HUDEP-2 (cell line): ENCODE measurements at regions not wholly inside any gene's neighbourhood (a gene's known extent, or its start where the extent isn't known, plus 50 kb on each side); places are given as distances from the start of the nearest gene placed in this dataset.

Source experiments
- DNase-seq, 76 experiments: peaks; one replicate each; lab custom pipeline; 2025; ENCODE audit not compliant: unreplicated experiment in 76 of 76; lab: John Stamatoyannopoulos, UW

DNA sequence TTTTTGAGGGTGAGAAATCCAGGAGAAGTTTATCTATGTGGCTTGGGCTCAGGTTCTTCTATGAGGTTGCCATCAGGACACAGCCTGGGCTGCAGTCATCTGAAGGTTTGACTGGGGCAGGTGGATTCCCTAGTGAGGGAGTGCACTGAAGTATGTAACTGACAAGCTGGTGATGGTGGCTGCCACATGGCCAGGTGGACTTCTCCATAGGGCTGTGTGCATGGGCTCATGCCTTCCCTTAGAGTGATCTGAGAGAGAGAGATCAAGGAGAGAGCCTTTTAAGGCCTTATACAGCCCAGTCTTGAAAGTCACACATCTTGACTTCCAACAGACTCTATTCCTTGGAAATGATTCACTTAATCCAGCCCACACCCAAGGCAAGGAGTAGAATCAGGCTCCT, 266.6 kb upstream of the PITRM1 start:
- no peak for DNase-seq

- no peak for DNase-seq
Measured at GRCh38 chr10:3438606-3439005, 266.0 kb upstream of the PITRM1 start.

GRCh38 chr10:3435671-3436070, 263.1 kb upstream of the PITRM1 start:
- no peak for DNase-seq

- no peak for DNase-seq
Measured at GRCh38 chr10:3433988-3434387, 261.4 kb upstream of the PITRM1 start.

GRCh38 chr10:3433131-3433530, 260.5 kb upstream of the PITRM1 start:
- DNase-seq = no peak

DNA sequence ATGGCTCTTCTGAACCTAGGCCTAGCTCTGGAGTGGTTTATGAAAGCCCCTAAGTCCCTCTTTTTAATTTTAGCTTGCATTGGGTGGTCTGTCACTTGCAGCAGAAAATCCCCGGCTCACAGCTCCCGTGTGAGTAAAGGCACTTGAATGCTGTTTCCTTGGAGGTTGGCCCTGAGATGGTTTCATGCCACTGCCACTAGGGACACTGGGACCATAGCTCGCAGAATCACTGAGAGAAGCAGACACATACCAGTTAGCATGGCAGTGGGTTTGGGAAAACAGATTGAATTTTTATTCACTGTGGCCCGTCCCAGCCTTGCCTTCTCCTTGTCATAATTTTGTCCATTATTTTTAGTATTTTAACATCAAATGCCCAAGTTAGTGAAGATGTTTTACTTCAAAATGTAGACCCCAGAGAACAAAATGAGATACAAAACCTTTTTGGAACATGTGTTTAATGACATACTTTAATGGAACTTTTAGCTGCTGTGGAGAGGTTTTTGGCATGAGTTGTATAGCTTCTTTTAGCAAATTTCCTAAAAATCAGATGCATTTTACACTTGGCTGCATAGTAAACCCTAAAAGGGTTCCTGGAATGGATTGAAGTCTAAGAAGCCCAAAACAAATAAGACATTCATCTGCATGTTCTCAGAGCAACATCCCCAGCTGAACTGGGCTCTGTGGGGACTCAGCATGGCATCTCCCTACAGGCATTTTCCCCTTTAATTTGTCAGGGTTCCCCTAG, 259.7 kb upstream of the PITRM1 start:
- DNase-seq = no peak

DNA sequence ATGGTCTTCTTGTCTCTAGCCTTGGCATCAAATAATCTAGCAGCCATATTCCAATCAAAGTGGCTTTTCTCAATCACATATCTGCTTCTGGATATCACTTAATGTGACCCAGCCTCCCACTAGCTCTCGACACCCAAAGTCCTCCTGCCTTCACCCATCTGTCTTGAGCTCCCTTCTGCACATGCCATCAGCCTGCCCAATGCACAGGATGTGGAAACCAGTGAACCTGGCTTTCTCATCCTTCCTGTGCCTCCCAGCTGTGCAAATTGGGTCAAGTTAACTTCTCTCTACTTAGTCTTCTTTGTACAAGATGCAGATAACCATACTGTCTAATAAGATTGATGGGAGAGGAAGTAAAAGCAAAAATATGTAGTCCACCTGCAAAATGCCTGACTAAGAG, 257.9 kb upstream of the PITRM1 start:
- no peak for DNase-seq

DNA sequence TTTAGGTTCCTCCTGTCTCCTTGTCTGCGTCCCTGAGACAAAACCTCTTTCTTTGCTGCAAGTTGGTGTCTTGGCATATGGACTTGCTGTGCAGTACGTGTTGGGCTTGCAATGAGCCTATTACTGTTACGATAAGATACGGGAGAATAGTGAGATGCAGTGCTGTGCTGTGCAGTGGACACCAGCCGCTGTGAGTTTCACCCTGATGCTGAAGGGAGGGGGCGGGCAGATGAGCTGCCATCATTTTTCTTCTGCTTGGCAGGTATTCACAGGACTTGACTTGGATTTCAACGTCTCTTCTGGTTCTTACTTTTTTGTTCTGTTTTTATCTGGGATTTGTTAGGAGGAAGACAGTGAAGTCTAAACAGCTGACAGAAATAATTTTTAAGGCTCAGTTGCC, 257.1 kb upstream of the PITRM1 start:
- DNase-seq = no peak

- no peak for DNase-seq
Measured at GRCh38 chr10:3428826-3429225, 256.2 kb upstream of the PITRM1 start.

GRCh38 chr10:3427950-3428354, 255.4 kb upstream of the PITRM1 start:
- no peak for DNase-seq

DNA sequence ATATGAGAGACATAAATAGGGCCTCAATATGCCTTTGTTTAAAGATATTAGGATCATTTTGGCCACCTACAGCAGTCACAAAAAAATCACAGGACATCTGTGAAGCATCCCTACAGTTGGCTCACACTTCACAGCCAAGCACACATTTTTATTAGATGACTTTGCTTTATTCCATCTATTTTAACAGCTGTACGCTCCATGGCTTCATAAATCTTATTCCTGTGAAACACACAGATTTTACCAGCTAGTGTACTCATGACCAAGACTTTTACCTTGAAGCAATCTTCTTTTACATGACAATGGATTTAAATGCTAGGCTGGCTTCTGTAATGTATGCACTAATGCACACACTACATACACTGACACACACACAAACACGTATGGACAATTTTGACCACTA, 254.8 kb upstream of the PITRM1 start:
- no peak for DNase-seq

GRCh38 chr10:3426190-3426845, 253.7 kb upstream of the PITRM1 start:
- DNase-seq = no peak

DNA sequence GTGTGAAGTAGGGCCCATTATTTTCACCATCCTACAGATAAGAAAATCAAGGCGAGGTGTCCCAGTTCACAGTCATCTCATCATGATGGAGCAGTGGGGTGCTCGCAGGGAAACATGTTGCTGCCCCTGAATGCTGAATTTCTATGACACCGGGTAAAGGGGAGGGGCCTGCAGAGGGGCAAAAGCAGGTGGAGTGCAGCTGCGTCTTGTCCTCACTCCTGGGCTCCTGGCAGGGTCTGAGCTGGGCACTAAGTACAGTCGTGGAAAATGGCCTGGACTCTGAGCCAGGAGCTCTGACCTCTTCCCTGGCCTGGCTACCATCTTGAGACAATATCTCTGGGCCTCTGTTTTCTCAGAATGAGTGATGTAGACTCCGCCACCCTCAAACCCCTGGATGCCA, 253.1 kb upstream of the PITRM1 start:
- DNase-seq = no peak

- no peak for DNase-seq
Measured at GRCh38 chr10:3425261-3425660, 252.7 kb upstream of the PITRM1 start.

- no peak for DNase-seq
Measured at GRCh38 chr10:3424111-3424851, 251.7 kb upstream of the PITRM1 start.

DNA sequence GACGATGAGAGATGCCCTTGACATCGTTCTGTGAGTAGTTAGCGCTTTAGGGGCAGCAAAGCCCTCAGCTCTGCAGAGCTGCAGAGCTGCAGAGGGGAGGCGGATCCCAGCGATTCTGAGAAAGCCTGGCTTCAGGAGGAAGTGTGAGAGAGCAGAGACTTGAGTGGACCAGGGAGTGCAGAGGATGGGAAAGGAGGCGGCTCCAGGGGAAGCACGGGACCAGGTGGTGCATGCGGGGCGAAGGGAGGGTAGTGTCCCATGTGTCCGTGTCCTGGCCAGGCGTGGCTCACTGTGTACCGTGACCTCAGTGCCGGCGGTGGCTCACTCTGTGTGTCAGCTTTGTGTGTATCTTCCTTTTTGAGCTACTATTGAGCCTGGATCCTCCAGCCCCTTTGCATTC, 250.8 kb upstream of the PITRM1 start:
- no peak for DNase-seq

DNA sequence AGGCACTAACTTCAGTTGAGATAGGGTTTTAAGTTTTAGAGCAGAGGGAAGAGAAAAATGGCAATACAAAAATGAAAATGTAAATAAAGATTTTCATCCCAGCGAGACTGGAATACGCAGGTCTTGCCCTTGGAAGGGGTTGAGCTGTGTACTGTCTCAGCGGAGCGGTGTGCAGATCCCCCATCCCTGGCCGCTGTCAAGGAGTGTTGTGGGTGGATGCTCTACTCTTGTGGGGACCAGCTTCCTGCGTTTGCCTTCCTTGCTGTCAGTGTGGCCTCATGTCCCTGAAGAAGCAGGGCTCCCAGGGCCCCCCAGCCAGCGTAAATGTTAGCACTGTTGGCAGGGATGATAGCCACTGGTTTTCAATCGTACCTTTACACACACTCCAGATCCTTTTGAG, 249.7 kb upstream of the PITRM1 start:
- DNase-seq = no peak

DNA sequence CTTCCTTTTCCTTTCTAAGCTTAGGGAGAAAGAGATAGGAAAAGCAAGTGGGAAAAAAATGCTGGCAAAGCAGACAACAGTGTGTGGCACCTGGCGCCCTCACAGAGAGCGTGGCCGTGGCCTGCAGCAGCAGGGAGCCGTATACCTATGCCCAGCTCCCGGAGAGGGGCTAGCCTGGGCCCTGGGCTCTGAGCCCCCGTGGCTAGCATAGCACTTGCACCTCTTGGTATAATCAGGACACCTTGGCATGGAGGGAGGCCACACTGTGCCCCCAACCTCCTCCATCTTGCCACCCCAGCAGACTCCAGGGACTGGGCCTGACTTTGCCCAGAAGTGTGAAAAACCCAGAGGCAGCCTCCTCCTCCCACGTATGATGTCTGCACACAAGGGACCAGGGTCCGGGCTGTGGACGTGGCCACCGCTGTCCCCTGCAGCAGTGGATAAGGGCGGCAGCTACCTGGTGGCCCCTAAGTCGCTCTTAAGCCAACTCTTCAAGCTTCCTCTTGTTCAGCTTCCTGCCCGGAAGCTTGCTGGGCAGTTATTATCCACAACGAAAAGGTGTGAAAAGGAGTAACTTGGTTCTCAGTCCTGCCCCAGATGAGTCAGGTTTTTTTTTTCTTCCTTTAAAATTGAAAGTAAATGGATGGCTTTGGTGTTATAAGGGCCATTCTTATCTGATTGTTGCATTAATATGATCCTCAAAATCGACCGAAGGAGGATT, 249.1 kb upstream of the PITRM1 start:
- no peak for DNase-seq

DNA sequence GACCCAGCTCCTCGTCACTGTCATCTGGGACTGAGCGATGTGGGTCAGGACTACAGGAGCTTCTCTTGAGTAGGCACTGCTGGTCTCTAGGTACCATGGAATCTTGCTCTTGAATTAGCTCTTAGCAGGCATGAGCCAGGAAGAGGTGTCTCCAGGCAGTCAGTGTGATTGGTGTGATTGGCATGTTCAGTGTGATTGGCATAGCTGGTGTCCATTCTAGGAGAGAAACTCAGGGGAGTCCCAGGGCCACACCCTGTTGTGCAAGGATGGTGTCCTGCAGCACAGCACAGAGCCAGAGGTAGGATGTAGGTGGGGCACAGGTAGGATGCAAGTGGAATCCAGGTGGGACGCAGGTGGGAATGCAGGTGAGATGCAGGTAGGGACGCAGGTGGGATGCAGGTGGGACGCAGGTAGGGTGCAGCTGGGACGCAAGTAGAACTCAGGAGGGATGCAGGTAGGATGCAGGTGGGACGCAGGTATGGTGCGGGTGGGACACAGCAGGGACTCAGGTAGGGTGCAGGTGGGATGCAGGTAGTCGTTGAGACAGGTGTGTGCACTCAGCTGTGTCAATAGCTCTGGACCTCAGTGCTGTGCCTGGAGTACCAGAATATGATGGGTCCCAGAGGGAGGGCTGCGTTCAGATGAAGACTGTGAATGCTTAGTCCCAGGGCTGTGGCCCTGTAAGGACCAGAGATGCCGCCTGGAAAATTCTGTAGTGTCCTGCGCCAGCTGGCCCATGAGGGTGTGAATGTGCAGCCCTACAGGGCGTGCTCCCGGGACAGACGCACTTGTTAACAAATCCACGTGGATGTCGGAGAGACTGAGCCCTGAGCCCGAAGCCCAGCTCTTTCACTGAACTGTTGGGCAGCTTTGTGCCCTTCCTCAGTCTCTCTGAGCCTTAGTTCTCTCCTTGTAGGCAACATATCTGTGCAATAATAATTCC, 248.2 kb upstream of the PITRM1 start:
- DNase-seq = no peak
